Activated CD4-positive, alpha-beta T cell treated with anti-CD3 and anti-CD28 coated beads for 4 hours (primary cell): ENCODE measurements at regions not wholly inside any gene's neighbourhood (a gene's known extent, or its start where the extent isn't known, plus 50 kb on each side); places are given as distances from the start of the nearest gene placed in this dataset.
"Not testable (repeated sequence)": the region's sequence is repeated elsewhere in the genome, so short reads cannot be mapped to it uniquely, and the experiment has no call there.

Source experiments
- DNase-seq, 2 donors: peaks; one replicate each; pipeline ENCODE4 v3.0.0-alpha.2; 2020

DNA sequence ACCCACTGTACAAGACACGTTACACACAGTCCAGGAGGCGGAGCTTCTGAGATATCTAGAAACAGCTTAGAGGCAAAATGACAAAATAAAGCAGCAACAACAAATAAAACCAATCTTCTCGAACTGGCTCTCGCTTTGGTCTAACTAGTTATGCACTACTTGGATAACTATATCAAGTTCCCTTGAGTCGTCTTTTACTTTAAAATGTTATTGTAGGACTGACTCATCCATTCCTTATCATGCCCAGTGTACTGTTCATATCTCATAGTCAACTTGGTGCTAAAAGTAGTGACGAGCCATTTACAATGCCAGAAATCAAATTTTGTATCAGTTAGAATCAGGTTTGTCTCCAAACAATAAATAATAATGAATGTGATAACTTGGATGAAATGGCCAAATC is 102.5 kb upstream of the SLC35G4 start:
- DNase-seq, result no peak

DNA sequence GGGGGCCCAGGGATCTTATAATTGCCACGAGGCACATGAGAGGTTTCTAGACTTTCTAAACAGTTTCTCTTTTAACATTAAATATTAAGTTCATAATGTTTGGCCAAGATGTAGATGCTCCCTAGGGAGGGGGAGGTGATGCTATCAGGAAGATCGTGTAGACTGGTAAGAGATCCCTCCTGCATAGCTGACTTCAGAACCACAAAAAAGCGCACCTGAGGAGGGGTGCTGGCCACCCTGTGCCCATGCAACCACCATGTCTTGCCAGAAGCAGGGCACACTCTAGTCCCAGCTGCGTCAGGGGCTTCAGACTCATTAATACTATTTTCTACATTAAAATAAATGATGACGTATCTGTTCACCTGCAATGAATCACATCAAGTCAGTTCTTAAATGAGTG is 103.4 kb upstream of the SLC35G4 start:
- DNase-seq, result no peak

DNA sequence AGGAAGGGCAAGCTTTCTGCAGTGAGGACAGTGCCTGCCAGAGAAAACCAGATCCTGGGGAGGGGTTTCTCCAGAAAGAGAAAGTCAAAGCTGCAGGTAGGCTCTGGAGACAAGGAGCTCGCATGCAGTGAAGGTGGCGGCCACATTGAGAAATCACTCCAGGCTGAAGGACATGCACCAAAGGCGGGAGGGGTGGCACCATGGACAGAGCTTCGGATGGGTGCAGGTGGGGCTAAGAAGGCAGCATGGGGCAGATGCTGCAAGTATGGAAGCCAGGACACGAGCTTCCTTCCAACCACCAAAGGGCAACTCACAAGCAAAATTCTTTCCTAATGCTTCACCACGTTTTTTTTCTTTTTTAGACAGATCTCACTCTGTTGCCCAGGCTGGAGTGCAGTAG is 104.4 kb upstream of the SLC35G4 start:
- no peak for DNase-seq

DNA sequence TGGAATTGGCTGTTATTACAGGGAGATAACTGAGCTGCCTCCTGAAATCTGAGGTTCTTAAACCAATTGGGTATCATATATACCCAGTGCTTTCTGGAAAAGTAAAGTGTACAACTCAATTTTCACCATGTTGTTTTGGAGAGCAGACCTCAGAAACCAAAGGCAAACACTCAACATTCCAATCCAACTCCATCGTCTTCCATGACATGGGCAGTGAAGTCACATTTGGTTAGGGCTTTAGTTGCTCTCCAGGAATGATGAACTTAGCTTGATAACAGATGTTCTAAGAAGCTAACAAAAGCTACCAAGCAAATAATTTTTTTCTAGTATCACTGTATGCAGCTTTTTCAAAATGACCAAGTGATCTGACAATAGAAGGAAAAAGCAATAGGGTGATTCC is 107.0 kb upstream of the SLC35G4 start:
- no peak for DNase-seq

DNA sequence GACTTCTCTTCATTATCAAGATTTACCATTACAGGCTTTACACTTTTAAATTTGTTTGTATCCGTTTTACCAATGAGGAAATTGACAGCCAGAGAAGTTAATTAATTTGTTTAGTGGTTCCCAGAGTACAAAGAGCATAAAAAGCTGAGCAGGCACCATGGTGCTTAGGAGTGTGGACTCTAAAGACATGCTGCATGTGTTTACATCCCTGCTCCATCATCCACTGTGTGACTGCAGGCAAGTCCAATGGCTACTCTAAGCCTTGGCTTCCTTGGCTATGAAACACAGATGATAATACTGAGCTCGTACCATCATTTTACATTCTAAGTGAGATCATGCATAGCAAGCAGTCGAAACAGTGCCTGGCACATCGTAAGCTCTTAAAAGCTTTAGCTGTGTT is 108.0 kb upstream of the SLC35G4 start:
- DNase-seq, result no peak

DNA sequence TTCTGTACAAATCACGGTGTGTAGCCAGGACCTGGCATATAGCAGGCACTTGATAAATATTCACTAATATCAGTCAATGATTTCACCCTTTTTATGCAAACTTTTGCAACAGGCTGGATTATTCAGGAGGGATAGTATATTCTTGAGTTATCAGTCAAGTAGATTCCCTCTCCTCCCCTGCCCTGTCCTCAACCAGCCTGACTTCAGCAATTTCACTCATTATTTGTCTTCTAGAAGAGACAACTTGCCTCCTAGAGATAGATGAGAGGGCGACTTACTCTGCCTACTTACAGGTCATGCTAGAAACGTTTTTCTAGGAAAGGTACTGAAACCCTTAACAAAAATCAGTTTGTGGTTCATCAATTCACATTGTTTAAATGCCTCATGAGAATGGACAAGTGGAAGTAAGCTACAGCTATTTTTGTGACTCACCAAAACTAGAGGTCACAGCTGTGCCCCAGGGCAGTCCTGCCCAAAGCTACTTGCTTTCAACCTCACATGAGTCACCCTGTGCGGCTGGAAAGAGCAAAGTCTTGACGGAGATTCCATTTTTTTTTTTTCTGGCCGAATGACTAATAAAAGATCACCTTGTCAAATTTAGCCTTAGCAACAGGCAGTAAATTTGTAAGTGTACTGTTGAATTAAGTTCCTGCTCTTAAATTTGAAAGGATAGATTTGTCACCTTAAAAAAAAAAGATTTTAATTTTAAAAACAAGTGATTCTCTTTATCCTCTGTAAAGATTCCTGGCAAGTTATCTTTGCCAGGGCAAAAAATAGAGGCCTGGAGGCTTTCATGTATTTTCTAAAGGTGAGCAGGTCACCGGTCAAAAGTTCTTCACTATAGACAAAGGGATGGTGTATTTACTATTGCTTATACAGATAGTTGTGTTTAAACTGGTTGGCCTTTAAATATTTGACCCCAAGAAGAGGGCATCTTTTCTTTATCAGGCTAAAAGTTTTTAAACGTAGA is 109.0 kb upstream of the SLC35G4 start:
- DNase-seq, result no peak

DNA sequence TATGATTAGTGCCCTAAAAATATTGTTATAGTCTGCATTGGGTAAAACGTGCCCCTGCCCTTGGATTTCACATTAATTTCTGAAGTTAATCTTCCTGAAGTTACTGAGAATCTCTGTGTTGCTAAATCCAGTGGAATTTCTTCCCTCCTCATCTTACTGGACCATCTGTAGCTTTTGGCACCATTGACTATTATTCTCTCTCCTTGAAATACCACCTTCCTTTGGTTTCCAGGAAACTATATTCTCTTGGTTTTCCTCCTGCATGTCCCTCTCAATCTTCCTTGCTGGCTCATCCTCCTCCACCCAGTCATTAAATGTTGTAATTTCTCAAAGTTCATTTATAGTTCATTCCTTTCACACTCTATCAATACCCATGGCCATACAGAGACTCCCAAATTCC is 110.6 kb upstream of the SLC35G4 start:
- DNase-seq, result no peak

DNA sequence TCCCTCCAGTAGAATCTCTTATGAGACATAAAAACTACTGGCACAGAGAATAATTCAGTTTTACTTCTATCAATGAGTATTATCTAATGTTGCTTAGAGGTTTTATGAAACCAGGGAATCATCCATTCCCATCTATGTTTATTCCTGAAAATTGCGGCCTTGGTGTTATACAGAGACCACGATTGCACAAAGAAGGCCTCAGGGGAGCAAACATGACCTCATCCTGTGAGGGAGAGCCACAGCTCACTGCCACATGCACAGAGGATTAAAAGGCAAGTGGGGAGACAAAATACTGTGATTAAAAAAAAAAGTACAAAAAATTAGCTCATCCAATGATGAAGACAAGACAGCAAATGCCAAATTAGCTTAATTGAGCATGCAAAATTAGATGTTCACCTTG is 111.8 kb upstream of the SLC35G4 start:
- DNase-seq, result no peak

DNA sequence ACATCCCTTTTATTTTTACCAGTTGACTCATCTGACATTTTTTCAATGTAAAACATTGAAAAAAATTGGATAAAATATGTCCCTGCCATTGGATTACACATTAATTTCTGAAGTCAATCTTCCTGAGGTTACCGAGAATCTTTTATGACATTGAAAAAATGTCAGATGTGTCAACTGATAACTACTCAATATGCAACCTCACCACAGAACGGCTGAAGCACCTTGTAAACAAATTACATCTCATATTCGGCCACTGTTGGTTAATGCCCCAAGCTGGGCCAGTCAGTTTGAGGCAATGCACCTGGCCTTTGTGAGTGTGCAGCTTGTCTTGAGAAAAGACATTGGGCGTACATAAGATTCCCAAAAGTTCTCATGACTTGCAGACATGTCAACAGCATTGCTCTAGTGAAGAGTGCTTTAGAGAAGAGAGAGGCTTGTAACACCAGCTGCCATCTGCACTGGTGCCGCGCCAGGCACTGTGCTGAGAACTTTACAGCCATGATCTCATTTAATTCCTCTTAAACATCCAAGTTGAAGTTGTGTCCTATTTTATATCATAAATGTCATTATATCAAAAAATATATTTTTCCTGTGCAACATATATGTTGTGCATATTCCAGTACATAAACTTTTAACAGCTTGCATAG is 112.7 kb upstream of the SLC35G4 start:
- DNase-seq, result no peak

DNA sequence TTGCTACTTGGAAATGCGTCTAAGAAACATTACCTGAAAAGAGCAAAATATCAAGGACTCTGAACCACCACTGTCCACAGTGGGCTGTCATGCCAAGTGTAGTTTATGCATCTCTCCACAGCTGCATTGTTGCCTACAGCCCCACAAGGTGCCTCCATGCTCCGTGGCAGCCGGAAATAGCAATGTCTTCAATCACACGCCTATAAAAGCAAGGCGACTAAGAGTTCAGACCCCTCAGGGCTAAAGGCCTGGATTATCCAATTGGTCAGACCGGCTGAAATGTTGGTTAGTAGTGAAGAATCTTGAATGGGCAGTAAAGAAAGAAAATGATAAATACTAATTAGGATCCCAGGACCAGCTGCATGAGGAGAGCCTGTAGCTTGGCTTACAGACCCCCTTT is 114.0 kb upstream of the SLC35G4 start:
- no peak for DNase-seq

DNA sequence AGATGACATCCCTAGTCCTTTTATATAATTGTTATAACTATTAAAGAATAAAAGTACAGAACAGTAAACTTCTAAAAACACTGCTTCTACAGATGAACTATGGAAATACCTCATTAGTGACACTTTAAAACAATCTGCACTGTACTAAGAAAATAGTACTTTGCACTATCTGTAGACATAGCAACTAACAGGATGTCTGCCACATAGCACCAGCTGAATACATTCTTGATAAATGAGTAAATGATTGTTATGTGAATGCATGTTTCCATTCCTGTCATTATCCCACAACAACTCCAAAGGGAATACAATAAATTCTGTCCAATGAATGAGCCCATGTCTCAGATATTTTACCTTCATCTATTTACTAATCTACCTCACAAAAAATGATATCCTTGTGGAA is 115.3 kb upstream of the SLC35G4 start:
- DNase-seq, result no peak

DNA sequence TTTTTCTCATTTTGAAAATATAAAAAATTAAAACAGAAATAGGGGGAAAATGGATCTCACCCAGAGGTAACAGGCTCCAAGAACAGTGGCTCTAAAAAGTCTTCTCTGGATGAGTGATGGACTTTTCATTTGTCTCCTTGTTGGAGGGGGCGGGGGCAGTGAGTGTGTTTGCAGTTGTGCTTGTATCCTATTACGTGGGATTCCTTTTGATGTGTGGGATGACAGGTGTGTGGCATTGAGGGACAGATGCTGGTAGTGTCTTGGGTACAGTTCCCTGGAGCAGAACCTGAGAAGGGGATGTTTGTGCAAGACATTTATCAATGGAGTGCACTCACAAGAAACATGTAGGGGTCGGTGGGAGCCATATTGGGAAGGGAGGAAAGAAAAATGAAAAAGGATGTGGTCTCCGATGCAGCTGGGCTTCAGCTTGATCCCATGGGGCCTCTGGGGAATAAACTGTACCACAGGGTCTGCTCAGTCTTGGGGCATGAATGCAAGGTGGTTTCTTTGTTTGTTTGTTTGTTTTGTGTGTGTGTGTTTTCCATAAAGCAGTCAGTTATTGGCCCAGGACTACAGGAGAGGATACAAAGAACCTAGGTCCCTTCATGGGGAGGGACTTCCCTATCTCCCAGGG is 120.0 kb upstream of the SLC35G4 start:
- DNase-seq, result no peak

DNA sequence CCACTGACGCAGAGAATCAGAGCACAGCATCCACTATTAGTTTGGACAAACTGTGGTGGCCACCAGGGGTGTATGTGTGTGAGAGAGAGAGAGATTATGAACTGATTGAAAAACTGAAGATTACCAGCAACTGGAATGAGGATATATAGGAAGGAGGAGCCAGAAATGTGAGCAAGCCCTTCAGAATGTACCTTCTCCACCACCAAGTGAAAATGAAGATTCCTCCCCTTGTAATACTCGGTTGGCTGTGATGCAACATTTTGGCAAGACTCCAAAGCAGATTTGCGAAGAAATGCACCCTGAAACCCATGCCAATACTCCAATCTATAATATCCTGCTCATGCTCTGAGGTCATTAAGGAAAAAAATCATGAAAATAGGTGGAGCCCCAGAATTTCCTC is 121.2 kb upstream of the SLC35G4 start:
- DNase-seq, result no peak

DNA sequence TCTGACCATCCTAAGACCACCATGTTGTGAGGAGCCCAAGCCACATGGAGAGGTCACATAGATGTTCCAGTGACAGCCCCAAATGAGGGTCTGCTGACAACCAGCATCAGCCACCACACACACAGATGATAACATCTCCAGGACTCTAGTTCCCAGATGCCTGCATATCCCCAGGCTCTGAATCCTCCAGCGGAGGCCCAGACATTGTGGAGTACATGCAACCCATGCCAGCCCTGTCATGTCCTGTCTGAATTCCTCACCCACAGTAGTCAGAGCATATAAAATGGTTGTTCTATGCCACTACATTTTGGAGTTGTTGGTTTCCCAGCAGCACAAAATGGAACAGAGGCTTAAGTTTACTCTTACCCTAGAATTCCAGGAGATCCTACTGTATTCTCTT is 122.0 kb upstream of the SLC35G4 start:
- no peak for DNase-seq

DNA sequence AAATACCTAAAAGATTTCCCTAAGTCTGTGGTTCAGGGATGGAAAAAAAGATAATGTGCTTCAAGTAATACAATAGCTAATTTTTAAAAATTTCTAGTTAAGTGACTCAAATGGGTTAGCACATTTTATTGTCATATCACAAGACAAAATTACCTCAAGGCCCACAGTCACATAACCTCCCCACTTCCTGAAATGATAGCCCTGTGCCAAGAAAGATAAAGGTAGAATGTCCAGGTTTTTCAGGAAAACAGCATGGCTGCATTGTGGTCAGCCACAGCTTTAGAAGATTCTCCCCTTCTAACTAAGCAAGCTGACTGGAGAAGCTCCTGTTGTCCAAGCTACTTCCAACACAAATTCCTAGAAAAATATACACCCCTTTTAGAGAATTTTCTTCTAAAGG is 127.1 kb upstream of the SLC35G4 start:
- DNase-seq, result no peak

DNA sequence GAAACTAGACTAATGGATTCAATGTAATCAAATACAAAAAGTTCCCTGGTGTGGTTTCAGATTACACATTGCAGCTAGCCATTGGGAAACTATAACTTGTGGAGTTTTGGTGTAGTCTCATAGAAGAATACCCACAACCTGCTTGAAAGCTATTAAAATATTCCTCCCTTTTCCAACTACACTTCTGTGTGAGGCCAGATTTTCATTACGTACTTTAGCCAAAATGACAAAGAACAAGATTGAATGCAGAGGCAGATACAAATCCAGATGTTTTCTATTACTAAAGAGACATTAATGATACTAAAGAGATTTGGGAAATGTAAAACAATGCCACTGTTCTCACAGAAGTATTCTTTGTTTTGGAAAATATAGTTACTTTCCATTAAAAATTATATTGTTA is 128.7 kb upstream of the SLC35G4 start:
- no peak for DNase-seq

DNA sequence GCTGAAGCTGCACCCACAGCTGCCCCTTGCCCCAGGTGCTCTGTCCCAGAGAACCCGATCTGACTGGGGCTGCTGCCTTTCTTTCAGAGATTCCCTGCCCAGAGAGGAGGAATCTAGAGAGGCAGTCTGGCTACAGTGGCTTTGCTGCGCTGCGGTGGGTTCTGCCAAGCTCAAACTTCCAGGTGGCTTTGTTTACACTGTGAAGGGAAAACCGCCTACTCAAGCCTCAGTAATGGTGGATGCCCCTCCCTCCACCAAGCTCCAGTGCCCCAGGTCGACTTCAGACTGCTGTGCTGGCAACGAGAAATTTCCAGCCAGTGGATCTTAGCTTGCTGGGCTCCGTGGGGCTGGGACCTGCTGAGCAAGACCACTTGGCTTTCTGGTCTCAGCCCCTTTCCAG is 130.4 kb upstream of the SLC35G4 start:
- DNase-seq, result not testable (repeated sequence)

DNA sequence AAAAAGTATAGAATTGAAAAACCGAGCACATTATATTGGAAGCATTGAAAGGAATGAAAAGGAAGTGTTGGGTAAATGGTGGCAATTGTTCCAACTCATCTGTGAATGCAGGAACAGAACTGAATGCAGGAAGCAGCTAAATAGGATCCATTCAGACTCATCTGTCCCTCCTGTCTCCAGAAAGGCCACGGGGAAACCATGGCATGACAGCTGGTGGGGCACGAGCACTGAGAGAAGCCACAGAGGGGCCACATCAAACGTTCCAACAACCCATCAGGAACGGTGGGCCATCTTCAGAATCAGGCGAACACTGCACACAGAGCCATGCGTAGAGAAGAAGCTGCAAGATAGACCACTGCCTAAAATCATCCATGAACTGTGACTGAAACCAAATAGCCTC is 138.5 kb upstream of the SLC35G4 start:
- no peak for DNase-seq

DNA sequence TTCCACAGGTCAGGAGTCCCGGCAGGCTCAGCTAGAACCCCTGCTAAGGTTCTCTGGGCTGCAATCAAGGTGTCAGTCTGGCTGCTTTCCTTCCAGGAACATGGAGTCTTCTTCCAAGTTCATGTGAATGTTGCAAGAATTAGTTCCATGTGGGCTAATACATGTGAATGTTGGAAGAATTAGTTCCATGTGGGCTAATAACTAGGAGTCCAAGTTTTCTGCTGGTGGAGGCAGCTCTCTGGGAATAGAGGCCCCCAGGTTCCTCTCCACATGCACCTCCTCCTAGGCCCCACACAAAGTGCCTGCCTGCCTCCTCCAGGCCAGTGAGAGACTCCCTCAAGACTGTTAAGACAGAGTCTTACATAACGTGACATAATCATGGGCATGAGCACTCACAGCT is 140.8 kb upstream of the SLC35G4 start:
- no peak for DNase-seq

DNA sequence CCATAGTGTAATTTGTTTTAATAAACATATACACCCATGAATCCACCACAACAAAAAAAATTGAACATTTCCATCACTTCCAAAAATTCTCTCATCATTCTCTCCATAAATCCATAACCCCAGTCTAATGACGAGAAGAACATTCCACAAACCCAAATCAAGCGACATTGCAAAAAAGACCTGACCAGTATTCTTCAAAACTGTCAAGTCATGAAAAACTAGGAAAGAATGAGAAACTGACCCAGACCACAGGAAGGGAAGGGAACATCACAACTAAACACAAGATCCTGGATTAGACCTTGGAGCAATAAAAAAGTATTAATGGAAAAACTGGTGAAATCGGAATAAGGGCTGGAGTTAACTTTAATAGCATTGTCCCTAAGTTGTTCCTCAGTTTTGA is 141.3 kb upstream of the SLC35G4 start:
- no peak for DNase-seq

DNA sequence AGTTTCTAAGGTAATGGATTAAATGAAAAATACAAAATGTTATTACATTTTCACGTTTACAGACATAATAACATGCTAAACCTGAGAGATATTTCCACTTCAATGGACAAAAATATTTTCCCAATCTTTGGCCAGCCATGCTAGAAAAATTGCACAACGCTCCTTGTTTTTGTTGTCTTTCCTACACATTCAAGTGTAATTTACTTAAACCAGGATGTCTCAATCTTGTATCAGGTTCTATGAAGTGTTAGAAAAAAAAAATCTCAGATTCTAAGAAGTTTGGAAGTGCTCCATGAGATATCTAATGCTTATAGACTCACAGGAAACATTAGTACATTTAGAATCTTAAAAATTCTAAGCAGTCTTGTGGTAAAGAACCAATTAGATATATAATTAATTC is 141.8 kb upstream of the SLC35G4 start:
- no peak for DNase-seq

DNA sequence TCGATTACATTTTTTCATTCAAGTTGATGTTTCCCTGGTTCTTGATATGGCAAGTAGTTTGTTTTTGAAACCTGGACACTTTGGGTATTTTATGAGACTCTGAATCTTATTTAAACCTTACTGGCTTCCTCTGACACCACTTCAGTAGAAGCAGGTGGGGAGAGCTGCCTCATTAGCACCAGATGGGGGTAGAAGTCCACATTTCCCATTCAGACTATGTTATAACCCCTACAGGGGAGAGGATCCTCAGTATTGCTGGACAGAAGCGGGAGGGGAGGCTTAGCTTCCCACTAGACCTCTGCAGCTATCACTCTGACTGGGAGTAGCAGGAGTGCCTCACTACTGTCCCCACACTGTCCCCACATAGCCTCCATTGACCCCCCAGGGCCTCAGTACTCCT is 145.3 kb upstream of the SLC35G4 start:
- DNase-seq, result no peak

DNA sequence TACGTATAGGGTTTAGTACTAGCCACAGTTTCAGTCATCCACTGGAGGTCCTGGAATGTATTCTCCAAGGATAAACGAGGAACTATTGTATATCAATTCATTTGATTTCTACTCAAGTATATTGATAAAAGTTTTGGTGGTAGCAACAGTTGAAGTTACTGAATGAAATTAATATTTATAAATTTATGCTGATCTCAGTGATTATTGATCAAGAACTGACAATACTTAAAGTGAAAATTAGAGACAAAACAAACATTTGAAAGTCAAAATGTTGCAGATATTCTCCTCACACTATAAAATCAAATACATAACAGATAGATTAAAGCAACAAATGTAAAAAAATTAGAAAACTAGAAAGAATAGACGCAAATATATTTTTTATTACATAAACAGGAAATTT is 150.9 kb upstream of the SLC35G4 start:
- DNase-seq, result no peak

DNA sequence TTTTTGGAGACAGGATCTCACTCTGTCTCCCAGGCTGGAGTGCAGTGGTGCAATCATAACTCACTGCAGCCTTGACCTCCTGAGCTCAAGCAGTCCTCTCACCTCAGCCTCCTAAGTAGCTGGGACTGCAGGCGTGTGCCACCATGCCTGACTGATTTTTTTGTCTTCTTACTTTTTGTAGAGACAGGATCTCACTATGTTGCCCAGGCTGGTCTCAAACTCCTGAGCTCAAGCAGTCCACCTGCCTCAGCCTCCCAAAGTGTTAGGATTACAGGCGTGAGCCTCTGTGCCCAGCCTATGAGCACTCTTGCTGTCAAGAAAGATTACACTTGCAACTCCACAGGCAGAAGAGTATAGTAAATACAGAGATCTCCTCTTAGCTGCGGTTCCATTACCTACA is 151.5 kb upstream of the SLC35G4 start:
- not testable (repeated sequence) for DNase-seq
